Hepatic stellate cell (primary cell): ENCODE measurements at regions not wholly inside any gene's neighbourhood (a gene's known extent, or its start where the extent isn't known, plus 50 kb on each side); places are given as distances from the start of the nearest gene placed in this dataset.

Experiments
- DNase-seq: peaks from one replicate; pipeline ENCODE4 v3.0.0; 2011; ENCODE audit warnings: low spot score

- DNase-seq, result peak; percentile 63
Measured at GRCh38 chr12:40618636-40619035, 73.6 kb upstream of the CNTN1 start.

- no peak for DNase-seq
Measured at GRCh38 chr12:40620564-40621019, 71.6 kb upstream of the CNTN1 start.

- peak; percentile 29 for DNase-seq
Measured at GRCh38 chr12:40622246-40622838, 69.9 kb upstream of the CNTN1 start.

GRCh38 chr12:40632171-40632570 is 60.1 kb upstream of the CNTN1 start:
- DNase-seq, result no peak

- DNase-seq, result no peak
Measured at GRCh38 chr12:40632933-40633332, 59.3 kb upstream of the CNTN1 start.

- no peak for DNase-seq
Measured at GRCh38 chr12:40634517-40635131, 57.6 kb upstream of the CNTN1 start.

GRCh38 chr12:40635141-40635731 is 57.0 kb upstream of the CNTN1 start:
- no peak for DNase-seq
